Neural cell (in vitro differentiated cells): ENCODE measurements at regions not wholly inside any gene's neighbourhood (a gene's known extent, or its start where the extent isn't known, plus 50 kb on each side); places are given as distances from the start of the nearest gene placed in this dataset.
"Not testable (repeated sequence)": the region's sequence is repeated elsewhere in the genome, so short reads cannot be mapped to it uniquely, and the experiment has no call there.

Experiments
- H2AFZ ChIP-seq: fragments of 200-600, 300-800 bp; sonication (generic), shearing (Covaris generic); 2 replicates; pipeline ENCODE4 v1.6.0; 2014; ENCODE audit warnings: low read depth, mild to moderate bottlenecking, antibody characterized with exemption, low read length, moderate library complexity
- H3F3A ChIP-seq: fragments of 200-600 bp; shearing (Covaris generic); 2 replicates; pipeline ENCODE4 v1.6.1; 2016; ENCODE audit warnings: mild to moderate bottlenecking, moderate library complexity, mixed read lengths, antibody characterized with exemption, low read length; ENCODE audit not compliant: insufficient read depth, poor library complexity, severe bottlenecking
- H3K27ac ChIP-seq: fragments of 200-600, 300-800 bp; sonication (generic), shearing (Covaris generic); 2 replicates; pipeline ENCODE4 v1.5.1; 2014; ENCODE audit warnings: mild to moderate bottlenecking, low read length, moderate library complexity
- H3K27me3 ChIP-seq: fragments of 300-800, 200-600 bp; sonication (generic), shearing (Covaris generic); 2 replicates; pipeline ENCODE4 v1.6.0; 2014; ENCODE audit warnings: mild to moderate bottlenecking, low read depth, low read length, moderate library complexity; ENCODE audit not compliant: insufficient read depth
- H3K36me3 ChIP-seq: fragments of 300-800, 200-600 bp; sonication (generic), shearing (Covaris generic); 2 replicates; pipeline ENCODE4 v1.5.1; 2014; ENCODE audit warnings: mild to moderate bottlenecking, antibody characterized with exemption, low read length, moderate library complexity; ENCODE audit not compliant: insufficient read depth
- H3K4me2 ChIP-seq: fragments of 300-800, 200-600 bp; sonication (generic), shearing (Covaris generic); 2 replicates; pipeline ENCODE4 v1.6.0; 2014; ENCODE audit warnings: mild to moderate bottlenecking, low read length
- H3K4me3 ChIP-seq: fragments of 300-800, 200-600 bp; sonication (generic), shearing (Covaris generic); 2 replicates; pipeline ENCODE4 v1.5.1; 2014; ENCODE audit warnings: mild to moderate bottlenecking, low read length, moderate library complexity
- H3K79me2 ChIP-seq: fragments of 200-600 bp; shearing (Covaris generic); replicated peaks from 2 replicates; pipeline ENCODE4 v1.6.0; 2014; ENCODE audit warnings: mild to moderate bottlenecking, low read length, moderate library complexity; ENCODE audit not compliant: insufficient read depth
- H3K9ac ChIP-seq: fragments of 300-800, 200-600 bp; sonication (generic), shearing (Covaris generic); 2 replicates; pipeline ENCODE4 v1.6.1; 2016; ENCODE audit warnings: mild to moderate bottlenecking, low read length, mixed read lengths
- H3K9me2 ChIP-seq: fragments of 200-600 bp; shearing (Covaris generic); 2 replicates; pipeline ENCODE4 v1.6.1; 2016; ENCODE audit warnings: mild to moderate bottlenecking, low read length, mixed read lengths; ENCODE audit not compliant: insufficient read depth
- H3K9me3 ChIP-seq: fragments of 200-600, 300-800 bp; sonication (generic), shearing (Covaris generic); 2 replicates; pipeline ENCODE4 v1.6.1; 2016; ENCODE audit warnings: mild to moderate bottlenecking, mixed run types, low read length, moderate library complexity, mixed read lengths
- H4K20me1 ChIP-seq: fragments of 200-600 bp; shearing (Covaris generic); 2 replicates; pipeline ENCODE4 v1.6.1; 2016; ENCODE audit warnings: mild to moderate bottlenecking, mixed run types; ENCODE audit not compliant: insufficient read depth
- EP300 ChIP-seq: fragments of 450-650 bp; conservative IDR thresholded peaks from 2 replicates; pipeline ENCODE4 v1.6.1; 2014; ENCODE audit warnings: antibody characterized with exemption, mild to moderate bottlenecking, moderate library complexity; ENCODE audit not compliant: poor library complexity, severe bottlenecking
- EZH2 ChIP-seq: fragments of 200-600, 300-800 bp; shearing (Covaris generic), sonication (generic); IDR thresholded peaks from 2 replicates; pipeline ENCODE4 v1.6.1; 2014; ENCODE audit warnings: antibody characterized with exemption, low read length, borderline replicate concordance, mild to moderate bottlenecking; ENCODE audit not compliant: insufficient read depth, poor library complexity, severe bottlenecking
- MXI1 ChIP-seq: fragments of 450-650 bp; conservative IDR thresholded peaks from 2 replicates; pipeline ENCODE4 v1.6.1; 2014; ENCODE audit warnings: antibody characterized with exemption, mild to moderate bottlenecking; ENCODE audit not compliant: poor library complexity, severe bottlenecking
- POLR2AphosphoS5 ChIP-seq: IDR thresholded peaks from 2 replicates; pipeline ENCODE4 v1.6.1; 2012
- RAD21 ChIP-seq: fragments of 450-650 bp; conservative IDR thresholded peaks from 2 replicates; pipeline ENCODE4 v1.6.1; 2014; ENCODE audit warnings: antibody characterized with exemption, mild to moderate bottlenecking, moderate library complexity
- SMC3 ChIP-seq: fragments of 450-650 bp; conservative IDR thresholded peaks from 2 replicates; pipeline ENCODE4 v1.6.1; 2014; ENCODE audit warnings: antibody characterized with exemption, mild to moderate bottlenecking, moderate library complexity; ENCODE audit not compliant: poor library complexity
- TAF1 ChIP-seq: IDR thresholded peaks from 2 replicates; pipeline ENCODE4 v1.6.1; 2012; ENCODE audit warnings: low read depth
- TF ChIP-seq, protein P1 (sequence below): fragments of 450-650 bp; IDR thresholded peaks from 2 replicates; pipeline ENCODE4 v1.5.1; 2014; ENCODE audit warnings: antibody characterized with exemption, mild to moderate bottlenecking, moderate library complexity; ENCODE audit not compliant: poor library complexity, severe bottlenecking
- TF ChIP-seq, protein P2 (sequence below): IDR thresholded peaks from 2 replicates; pipeline ENCODE4 v1.6.1; 2012; ENCODE audit warnings: borderline replicate concordance

DNA sequence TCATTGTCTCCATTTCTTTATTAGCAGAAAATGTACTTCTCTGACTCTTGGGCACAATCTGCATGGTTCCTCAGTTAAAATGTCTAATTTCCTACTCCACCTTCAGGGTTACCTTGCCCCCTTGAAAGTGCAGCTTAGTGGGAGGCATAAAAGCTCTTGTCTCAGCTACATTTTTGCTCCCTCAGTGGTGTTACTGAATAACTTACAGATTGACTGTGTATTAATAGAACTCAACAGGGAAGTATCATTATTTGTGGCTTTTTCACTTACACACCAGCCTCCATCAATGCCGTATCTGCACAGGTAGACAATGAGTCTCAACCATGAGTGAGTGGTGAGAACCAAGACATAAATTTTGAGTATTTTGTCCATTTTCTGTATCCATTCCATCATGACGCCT is 456.2 kb upstream of the MIR17HG start:
- Histone ChIP-seq H3K27ac (peak overlapping the region; percentile 28), H3F3A (no peaks in the 10 kb centered on the region), H3K9me2 (no peaks in the 10 kb centered on the region), H4K20me1 (no peaks in the 10 kb centered on the region), H3K9me3 (no peaks in the 10 kb centered on the region), H3K36me3 (no peaks in the 10 kb centered on the region), H2AFZ (no peak overlapping the region), H3K4me2 (no peak overlapping the region), H3K4me3 (no peak overlapping the region), H3K9ac (no peak overlapping the region), H3K79me2 (no peaks in the 10 kb centered on the region), H3K27me3 (no peaks in the 10 kb centered on the region)
- TF ChIP-seq POLR2AphosphoS5 = peak; percentile 49
- TF ChIP-seq, protein P1, sequence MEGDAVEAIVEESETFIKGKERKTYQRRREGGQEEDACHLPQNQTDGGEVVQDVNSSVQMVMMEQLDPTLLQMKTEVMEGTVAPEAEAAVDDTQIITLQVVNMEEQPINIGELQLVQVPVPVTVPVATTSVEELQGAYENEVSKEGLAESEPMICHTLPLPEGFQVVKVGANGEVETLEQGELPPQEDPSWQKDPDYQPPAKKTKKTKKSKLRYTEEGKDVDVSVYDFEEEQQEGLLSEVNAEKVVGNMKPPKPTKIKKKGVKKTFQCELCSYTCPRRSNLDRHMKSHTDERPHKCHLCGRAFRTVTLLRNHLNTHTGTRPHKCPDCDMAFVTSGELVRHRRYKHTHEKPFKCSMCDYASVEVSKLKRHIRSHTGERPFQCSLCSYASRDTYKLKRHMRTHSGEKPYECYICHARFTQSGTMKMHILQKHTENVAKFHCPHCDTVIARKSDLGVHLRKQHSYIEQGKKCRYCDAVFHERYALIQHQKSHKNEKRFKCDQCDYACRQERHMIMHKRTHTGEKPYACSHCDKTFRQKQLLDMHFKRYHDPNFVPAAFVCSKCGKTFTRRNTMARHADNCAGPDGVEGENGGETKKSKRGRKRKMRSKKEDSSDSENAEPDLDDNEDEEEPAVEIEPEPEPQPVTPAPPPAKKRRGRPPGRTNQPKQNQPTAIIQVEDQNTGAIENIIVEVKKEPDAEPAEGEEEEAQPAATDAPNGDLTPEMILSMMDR = no peak

DNA sequence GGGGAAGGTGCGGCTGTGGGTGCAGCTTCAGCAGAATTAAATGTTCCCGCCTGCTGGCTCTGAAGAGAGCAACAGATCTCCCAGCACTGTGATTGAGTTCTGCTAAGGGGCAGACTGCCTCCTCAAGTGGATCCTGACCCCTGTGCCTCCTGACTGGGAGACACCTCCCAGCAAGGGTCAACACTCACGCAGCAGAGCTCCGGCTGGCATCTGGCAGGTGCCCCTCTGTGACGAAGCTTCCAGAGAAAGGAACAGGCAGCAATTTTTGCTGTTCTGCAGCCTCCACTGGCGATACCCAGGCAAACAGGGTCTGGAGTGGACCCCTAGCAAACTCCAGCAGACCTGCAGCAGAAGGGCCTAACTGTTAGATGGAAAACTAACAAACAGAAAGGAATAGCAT is 454.3 kb upstream of the MIR17HG start:
- not testable (repeated sequence) for H3K36me3 ChIP-seq, H3K9ac ChIP-seq, H2AFZ ChIP-seq, H4K20me1 ChIP-seq, H3K9me2 ChIP-seq, H3K9me3 ChIP-seq, H3K4me2 ChIP-seq, H3K79me2 ChIP-seq, H3K4me3 ChIP-seq, H3K27ac ChIP-seq, H3F3A ChIP-seq, H3K27me3 ChIP-seq

GRCh38 chr13:90896002-90896401 is 451.5 kb upstream of the MIR17HG start:
- no peak overlapping the region for H2AFZ ChIP-seq
- no peak overlapping the region for H3K27ac ChIP-seq
- H3K9me3 ChIP-seq = no peaks in the 10 kb centered on the region
- no peak overlapping the region for H3K4me3 ChIP-seq
- no peaks in the 10 kb centered on the region for H4K20me1 ChIP-seq
- H3K79me2 ChIP-seq = no peaks in the 10 kb centered on the region
- no peak for TF ChIP-seq POLR2AphosphoS5
- TF ChIP-seq RAD21 = no peak
- H3K4me2 ChIP-seq = no peak overlapping the region
- no peak overlapping the region for H3K9ac ChIP-seq
- no peaks in the 10 kb centered on the region for H3K27me3 ChIP-seq
- H3F3A ChIP-seq = no peaks in the 10 kb centered on the region
- H3K36me3 ChIP-seq = no peaks in the 10 kb centered on the region
- H3K9me2 ChIP-seq = no peaks in the 10 kb centered on the region

- Histone ChIP-seq H3K4me3 (no peak overlapping the region), H3K36me3 (no peaks in the 10 kb centered on the region), H3K79me2 (no peaks in the 10 kb centered on the region), H3K9me3 (no peaks in the 10 kb centered on the region), H3K9ac (no peak overlapping the region), H3K27me3 (no peaks in the 10 kb centered on the region), H3K9me2 (no peaks in the 10 kb centered on the region), H2AFZ (no peak overlapping the region), H3F3A (no peaks in the 10 kb centered on the region), H4K20me1 (no peaks in the 10 kb centered on the region), H3K27ac (no peak overlapping the region), H3K4me2 (no peak overlapping the region)
- no peak for TF ChIP-seq EZH2
- no peak for TF ChIP-seq TAF1
- TF ChIP-seq MXI1 = no peak
- TF ChIP-seq, protein P1 = no peak
- TF ChIP-seq EP300 = no peak
- TF ChIP-seq, protein P2, sequence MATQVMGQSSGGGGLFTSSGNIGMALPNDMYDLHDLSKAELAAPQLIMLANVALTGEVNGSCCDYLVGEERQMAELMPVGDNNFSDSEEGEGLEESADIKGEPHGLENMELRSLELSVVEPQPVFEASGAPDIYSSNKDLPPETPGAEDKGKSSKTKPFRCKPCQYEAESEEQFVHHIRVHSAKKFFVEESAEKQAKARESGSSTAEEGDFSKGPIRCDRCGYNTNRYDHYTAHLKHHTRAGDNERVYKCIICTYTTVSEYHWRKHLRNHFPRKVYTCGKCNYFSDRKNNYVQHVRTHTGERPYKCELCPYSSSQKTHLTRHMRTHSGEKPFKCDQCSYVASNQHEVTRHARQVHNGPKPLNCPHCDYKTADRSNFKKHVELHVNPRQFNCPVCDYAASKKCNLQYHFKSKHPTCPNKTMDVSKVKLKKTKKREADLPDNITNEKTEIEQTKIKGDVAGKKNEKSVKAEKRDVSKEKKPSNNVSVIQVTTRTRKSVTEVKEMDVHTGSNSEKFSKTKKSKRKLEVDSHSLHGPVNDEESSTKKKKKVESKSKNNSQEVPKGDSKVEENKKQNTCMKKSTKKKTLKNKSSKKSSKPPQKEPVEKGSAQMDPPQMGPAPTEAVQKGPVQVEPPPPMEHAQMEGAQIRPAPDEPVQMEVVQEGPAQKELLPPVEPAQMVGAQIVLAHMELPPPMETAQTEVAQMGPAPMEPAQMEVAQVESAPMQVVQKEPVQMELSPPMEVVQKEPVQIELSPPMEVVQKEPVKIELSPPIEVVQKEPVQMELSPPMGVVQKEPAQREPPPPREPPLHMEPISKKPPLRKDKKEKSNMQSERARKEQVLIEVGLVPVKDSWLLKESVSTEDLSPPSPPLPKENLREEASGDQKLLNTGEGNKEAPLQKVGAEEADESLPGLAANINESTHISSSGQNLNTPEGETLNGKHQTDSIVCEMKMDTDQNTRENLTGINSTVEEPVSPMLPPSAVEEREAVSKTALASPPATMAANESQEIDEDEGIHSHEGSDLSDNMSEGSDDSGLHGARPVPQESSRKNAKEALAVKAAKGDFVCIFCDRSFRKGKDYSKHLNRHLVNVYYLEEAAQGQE = no peak
- no peak for TF ChIP-seq POLR2AphosphoS5
- no peak for TF ChIP-seq SMC3
These were observed 448.7 kb upstream of the MIR17HG start for GRCh38 chr13:90898811-90899210.
